HuH-7 (cell line): ENCODE measurements at regions not wholly inside any gene's neighbourhood (a gene's known extent, or its start where the extent isn't known, plus 50 kb on each side); places are given as distances from the start of the nearest gene placed in this dataset.

Experiments used
- DNase-seq: peaks from one replicate; pipeline ENCODE4 v3.0.0; 2011; ENCODE audit warnings: low spot score

GRCh38 chr9:129359916-129360536, 182.0 kb upstream of the IER5L start:
- DNase-seq: no peak

- no peak for DNase-seq
Observed at GRCh38 chr9:129359162-129359811, 181.2 kb upstream of the IER5L start.

- no peak for DNase-seq
Observed at GRCh38 chr9:129358621-129359154, 180.6 kb upstream of the IER5L start.

- no peak for DNase-seq
Observed at GRCh38 chr9:129357773-129358245, 179.7 kb upstream of the IER5L start.

GRCh38 chr9:129356871-129357772, 179.1 kb upstream of the IER5L start:
- no peak for DNase-seq

GRCh38 chr9:129355631-129356030, 177.6 kb upstream of the IER5L start:
- no peak for DNase-seq

- DNase-seq: no peak
Observed at GRCh38 chr9:129354498-129354897, 176.4 kb upstream of the IER5L start.

GRCh38 chr9:129353697-129354336, 175.8 kb upstream of the IER5L start:
- DNase-seq: no peak

GRCh38 chr9:129352146-129352865, 174.2 kb upstream of the IER5L start:
- DNase-seq: peak; percentile 67

GRCh38 chr9:129351642-129352145, 173.6 kb upstream of the IER5L start:
- DNase-seq: no peak

GRCh38 chr9:129351058-129351641, 173.1 kb upstream of the IER5L start:
- DNase-seq: no peak

GRCh38 chr9:129350143-129350935, 172.3 kb upstream of the IER5L start:
- DNase-seq: no peak

- DNase-seq: no peak
Observed at GRCh38 chr9:129349665-129349947, 171.5 kb upstream of the IER5L start.

- no peak for DNase-seq
Observed at GRCh38 chr9:129348890-129349664, 171.0 kb upstream of the IER5L start.

GRCh38 chr9:129347316-129348120, 169.5 kb upstream of the IER5L start:
- no peak for DNase-seq

- DNase-seq: no peak
Observed at GRCh38 chr9:129346046-129346445, 168.0 kb upstream of the IER5L start.

GRCh38 chr9:129344641-129345495, 166.8 kb upstream of the IER5L start:
- no peak for DNase-seq
